Ishikawa (cell line): ENCODE measurements at regions not wholly inside any gene's neighbourhood (a gene's known extent, or its start where the extent isn't known, plus 50 kb on each side); places are given as distances from the start of the nearest gene placed in this dataset.

Experiments used
- FOXM1 ChIP-seq: IDR thresholded peaks from 2 replicates; pipeline ENCODE4 v1.6.1; 2012; ENCODE audit warnings: low read depth, borderline replicate concordance
- ZBTB7A ChIP-seq: IDR thresholded peaks from 2 replicates; pipeline ENCODE4 v1.6.1; 2012; ENCODE audit warnings: low read depth
- TF ChIP-seq, protein P1 (sequence below): IDR thresholded peaks from 2 replicates; pipeline ENCODE4 v1.6.1; 2012; ENCODE audit warnings: low read depth, mild to moderate bottlenecking
- TF ChIP-seq, protein P2 (sequence below): IDR thresholded peaks from 2 replicates; pipeline ENCODE4 v1.6.1; 2012

DNA sequence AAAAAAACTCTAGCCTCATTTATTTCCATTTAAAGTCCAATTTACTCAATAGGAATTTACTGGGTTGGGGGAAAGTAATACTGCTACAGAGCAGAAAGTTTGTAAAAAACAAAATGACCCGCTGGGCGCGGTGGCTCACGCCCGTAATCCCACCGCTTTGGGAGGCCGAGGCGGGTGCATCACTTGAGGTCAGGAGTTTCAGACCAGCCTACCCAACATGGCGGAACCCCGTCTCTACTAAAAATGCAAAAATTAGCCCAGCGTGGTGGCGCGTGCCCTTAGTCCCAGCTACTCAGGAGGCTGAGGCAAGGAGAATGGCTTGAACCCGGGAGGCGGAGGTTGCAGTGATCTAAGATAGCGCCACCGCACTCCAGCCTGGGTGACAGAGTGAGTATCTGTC lies 745.6 kb downstream of the SLITRK1 start:
- TF ChIP-seq, protein P1, sequence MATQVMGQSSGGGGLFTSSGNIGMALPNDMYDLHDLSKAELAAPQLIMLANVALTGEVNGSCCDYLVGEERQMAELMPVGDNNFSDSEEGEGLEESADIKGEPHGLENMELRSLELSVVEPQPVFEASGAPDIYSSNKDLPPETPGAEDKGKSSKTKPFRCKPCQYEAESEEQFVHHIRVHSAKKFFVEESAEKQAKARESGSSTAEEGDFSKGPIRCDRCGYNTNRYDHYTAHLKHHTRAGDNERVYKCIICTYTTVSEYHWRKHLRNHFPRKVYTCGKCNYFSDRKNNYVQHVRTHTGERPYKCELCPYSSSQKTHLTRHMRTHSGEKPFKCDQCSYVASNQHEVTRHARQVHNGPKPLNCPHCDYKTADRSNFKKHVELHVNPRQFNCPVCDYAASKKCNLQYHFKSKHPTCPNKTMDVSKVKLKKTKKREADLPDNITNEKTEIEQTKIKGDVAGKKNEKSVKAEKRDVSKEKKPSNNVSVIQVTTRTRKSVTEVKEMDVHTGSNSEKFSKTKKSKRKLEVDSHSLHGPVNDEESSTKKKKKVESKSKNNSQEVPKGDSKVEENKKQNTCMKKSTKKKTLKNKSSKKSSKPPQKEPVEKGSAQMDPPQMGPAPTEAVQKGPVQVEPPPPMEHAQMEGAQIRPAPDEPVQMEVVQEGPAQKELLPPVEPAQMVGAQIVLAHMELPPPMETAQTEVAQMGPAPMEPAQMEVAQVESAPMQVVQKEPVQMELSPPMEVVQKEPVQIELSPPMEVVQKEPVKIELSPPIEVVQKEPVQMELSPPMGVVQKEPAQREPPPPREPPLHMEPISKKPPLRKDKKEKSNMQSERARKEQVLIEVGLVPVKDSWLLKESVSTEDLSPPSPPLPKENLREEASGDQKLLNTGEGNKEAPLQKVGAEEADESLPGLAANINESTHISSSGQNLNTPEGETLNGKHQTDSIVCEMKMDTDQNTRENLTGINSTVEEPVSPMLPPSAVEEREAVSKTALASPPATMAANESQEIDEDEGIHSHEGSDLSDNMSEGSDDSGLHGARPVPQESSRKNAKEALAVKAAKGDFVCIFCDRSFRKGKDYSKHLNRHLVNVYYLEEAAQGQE, result no peak
- TF ChIP-seq, protein P2, sequence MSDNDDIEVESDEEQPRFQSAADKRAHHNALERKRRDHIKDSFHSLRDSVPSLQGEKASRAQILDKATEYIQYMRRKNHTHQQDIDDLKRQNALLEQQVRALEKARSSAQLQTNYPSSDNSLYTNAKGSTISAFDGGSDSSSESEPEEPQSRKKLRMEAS, result no peak
- TF ChIP-seq FOXM1, result no peak
- no peak for TF ChIP-seq ZBTB7A
